GM23338 (cell line): ENCODE measurements at regions not wholly inside any gene's neighbourhood (a gene's known extent, or its start where the extent isn't known, plus 50 kb on each side); places are given as distances from the start of the nearest gene placed in this dataset.

Source experiments
- ATAC-seq: fragments of 200-7000 bp; cut with Tn5 transposase; 3 replicates; pipeline ENCODE4 v1.9.1; 2020
- DNase-seq: peaks from one replicate; pipeline ENCODE4 v3.0.0-alpha.2; 2015; ENCODE audit warnings: low spot score
- H2AFZ ChIP-seq: fragments of 200-600 bp; sonication (generic); 2 replicates; pipeline ENCODE4 v1.8.0; 2016; ENCODE audit warnings: antibody characterized with exemption, mild to moderate bottlenecking, moderate library complexity
- H3F3A ChIP-seq: fragments of 200-600 bp; sonication (generic); replicated peaks from 2 replicates; pipeline ENCODE4 v1.8.0; 2017; ENCODE audit warnings: antibody characterized with exemption, mixed run types, low read depth
- H3K27ac ChIP-seq: fragments of 200-600 bp; sonication (generic); 2 replicates; pipeline ENCODE4 v1.6.1; 2016; ENCODE audit warnings: low read depth
- H3K27me3 ChIP-seq: fragments of 200-600 bp; sonication (generic); 2 replicates; pipeline ENCODE4 v1.8.0; 2016; ENCODE audit warnings: mild to moderate bottlenecking, mixed run types, moderate library complexity; ENCODE audit not compliant: insufficient read depth
- H3K36me3 ChIP-seq: fragments of 200-600 bp; sonication (generic); 2 replicates; pipeline ENCODE4 v1.8.0; 2016; ENCODE audit warnings: mild to moderate bottlenecking; ENCODE audit not compliant: insufficient read depth
- H3K4me1 ChIP-seq: fragments of 200-600 bp; sonication (generic); 2 replicates; pipeline ENCODE4 v1.8.0; 2016; ENCODE audit warnings: mild to moderate bottlenecking, moderate library complexity; ENCODE audit not compliant: insufficient read depth
- H3K4me2 ChIP-seq: fragments of 200-600 bp; sonication (generic); 2 replicates; pipeline ENCODE4 v1.7.1; 2017; ENCODE audit warnings: mixed run types
- H3K4me3 ChIP-seq: fragments of 200-600 bp; sonication (generic); 2 replicates; pipeline ENCODE4 v1.6.1; 2016; ENCODE audit warnings: mixed run types
- H3K79me2 ChIP-seq: fragments of 200-600 bp; sonication (generic); replicated peaks from 2 replicates; pipeline ENCODE4 v1.8.0; 2017; ENCODE audit warnings: mild to moderate bottlenecking; ENCODE audit not compliant: insufficient read depth
- H3K9me2 ChIP-seq: fragments of 200-600 bp; sonication (generic); 2 replicates; pipeline ENCODE4 v1.8.0; 2017; ENCODE audit not compliant: insufficient read depth
- H4K20me1 ChIP-seq: fragments of 200-600 bp; sonication (generic); replicated peaks from 2 replicates; pipeline ENCODE4 v1.8.0; 2017; ENCODE audit warnings: mild to moderate bottlenecking; ENCODE audit not compliant: insufficient read depth
- H3K27ac Mint-ChIP-seq: 2 replicates; pipeline ENCODE4 v1.8.0; 2020; ENCODE audit warnings: inconsistent platforms, mild to moderate bottlenecking, moderate library complexity, mixed read lengths
- H3K27me3 Mint-ChIP-seq: 3 replicates; pipeline ENCODE4 v1.8.0; 2022; ENCODE audit warnings: low read depth, mild to moderate bottlenecking, moderate library complexity, mixed read lengths, inconsistent platforms; ENCODE audit not compliant: insufficient read depth, poor library complexity
- H3K36me3 Mint-ChIP-seq: 3 replicates; pipeline ENCODE4 v1.8.0; 2021; ENCODE audit warnings: low read depth, mild to moderate bottlenecking, inconsistent platforms, moderate library complexity, mixed read lengths
- H3K4me1 Mint-ChIP-seq: 3 replicates; pipeline ENCODE4 v1.8.0; 2020; ENCODE audit warnings: mild to moderate bottlenecking, inconsistent platforms, mixed read lengths
- H3K4me3 Mint-ChIP-seq: 3 replicates; pipeline ENCODE4 v1.8.0; 2021; ENCODE audit warnings: moderate library complexity, mild to moderate bottlenecking, inconsistent platforms, mixed read lengths
- H3K9me3 Mint-ChIP-seq: 3 replicates; pipeline ENCODE4 v1.8.0; 2020; ENCODE audit warnings: moderate library complexity, mild to moderate bottlenecking, inconsistent platforms, mixed read lengths
- CREB1 ChIP-seq: fragments of 250-450 bp; sonication (Bioruptor Pico); IDR thresholded peaks from 2 replicates; pipeline ENCODE4 v1.5.0; 2020; ENCODE audit warnings: low read depth, mild to moderate bottlenecking, moderate library complexity
- EZH2 ChIP-seq: fragments of 200-600 bp; sonication (generic); IDR thresholded peaks from one replicate; pipeline ENCODE4 v1.8.0; 2017; ENCODE audit warnings: antibody characterized with exemption, mild to moderate bottlenecking, low read depth; ENCODE audit not compliant: unreplicated experiment
- EZH2phosphoT487 ChIP-seq: fragments of 200-600 bp; sonication (generic); IDR thresholded peaks from one replicate; pipeline ENCODE4 v1.8.1; 2018; ENCODE audit warnings: antibody characterized with exemption; ENCODE audit not compliant: unreplicated experiment
- JUNB ChIP-seq: IDR thresholded peaks from one replicate; pipeline ENCODE4 v1.6.1; 2016; ENCODE audit warnings: antibody characterized with exemption; ENCODE audit not compliant: unreplicated experiment
- NANOG ChIP-seq: IDR thresholded peaks from 2 replicates; pipeline ENCODE4 v1.6.1; 2016; ENCODE audit warnings: antibody characterized with exemption, borderline replicate concordance
- POLR2AphosphoS5 ChIP-seq: IDR thresholded peaks from 2 replicates; pipeline ENCODE4 v1.6.1; 2016; ENCODE audit warnings: antibody characterized with exemption, low read depth
- STAT1 ChIP-seq: IDR thresholded peaks from one replicate; pipeline ENCODE4 v1.6.1; 2016; ENCODE audit warnings: antibody characterized with exemption; ENCODE audit not compliant: unreplicated experiment
- ZNF114 ChIP-seq: fragments of 250-450 bp; sonication (Bioruptor Pico); IDR thresholded peaks from 2 replicates; pipeline ENCODE4 v1.5.0; 2020; ENCODE audit warnings: mild to moderate bottlenecking, moderate library complexity
- ZNF331 ChIP-seq: fragments of 250-450 bp; sonication (Bioruptor Pico); IDR thresholded peaks from 2 replicates; pipeline ENCODE4 v1.5.0; 2020; ENCODE audit warnings: low read depth, mild to moderate bottlenecking, moderate library complexity
- ZNF462 ChIP-seq: fragments of 250-450 bp; sonication (Bioruptor Pico); IDR thresholded peaks from 2 replicates; pipeline ENCODE4 v1.5.0; 2020; ENCODE audit warnings: mild to moderate bottlenecking, moderate library complexity
- TF ChIP-seq, protein P1 (sequence below): IDR thresholded peaks from 2 replicates; pipeline ENCODE4 v1.6.1; 2016; ENCODE audit warnings: antibody characterized with exemption
- TF ChIP-seq, protein P2 (sequence below): IDR thresholded peaks from one replicate; pipeline ENCODE4 v1.6.1; 2018; ENCODE audit warnings: antibody characterized with exemption; ENCODE audit not compliant: unreplicated experiment
- TF ChIP-seq, protein P3 (sequence below), 2 experiments: fragments of 200-600 bp in 1 of 2; sonication (generic) in 1 of 2; conservative IDR thresholded peaks; 2 replicates each; pipeline versions ENCODE4 v1.5.1 to v1.6.1; 2016 to 2017; ENCODE audit warnings: antibody characterized with exemption in 2 of 2, low read depth in 2 of 2, mild to moderate bottlenecking in 2 of 2, moderate library complexity in 1 of 2

DNA sequence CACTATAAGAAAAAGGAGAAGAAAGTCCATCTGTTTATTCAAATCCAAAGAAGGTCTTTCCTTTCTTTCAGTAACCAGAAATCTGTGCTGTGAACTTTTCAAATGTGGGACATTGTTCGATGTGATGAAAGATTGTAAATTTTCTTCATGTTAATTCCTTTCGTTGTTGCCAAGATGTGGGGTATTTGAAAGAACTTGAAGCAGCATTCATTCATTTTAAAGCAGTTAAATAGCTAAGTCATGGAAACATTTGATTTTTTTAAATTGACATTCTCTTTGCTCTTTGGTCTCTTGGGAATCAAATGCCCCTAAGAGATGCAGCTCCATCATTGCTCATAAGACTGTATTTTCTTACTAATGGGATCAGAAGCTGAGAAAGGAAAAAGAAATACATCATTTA is 93.7 kb upstream of the EHBP1 start:
- no peak overlapping the region for H2AFZ ChIP-seq
- H3K27ac ChIP-seq = no peak overlapping the region
- no peak for ATAC-seq
- no peaks in the 10 kb centered on the region for H3K9me2 ChIP-seq
- no peak for DNase-seq
- TF ChIP-seq CREB1 = no peak
- no peak for TF ChIP-seq POLR2AphosphoS5
- no peak for TF ChIP-seq EZH2
- TF ChIP-seq, protein P1, sequence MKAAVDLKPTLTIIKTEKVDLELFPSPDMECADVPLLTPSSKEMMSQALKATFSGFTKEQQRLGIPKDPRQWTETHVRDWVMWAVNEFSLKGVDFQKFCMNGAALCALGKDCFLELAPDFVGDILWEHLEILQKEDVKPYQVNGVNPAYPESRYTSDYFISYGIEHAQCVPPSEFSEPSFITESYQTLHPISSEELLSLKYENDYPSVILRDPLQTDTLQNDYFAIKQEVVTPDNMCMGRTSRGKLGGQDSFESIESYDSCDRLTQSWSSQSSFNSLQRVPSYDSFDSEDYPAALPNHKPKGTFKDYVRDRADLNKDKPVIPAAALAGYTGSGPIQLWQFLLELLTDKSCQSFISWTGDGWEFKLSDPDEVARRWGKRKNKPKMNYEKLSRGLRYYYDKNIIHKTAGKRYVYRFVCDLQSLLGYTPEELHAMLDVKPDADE = no peak
- TF ChIP-seq, protein P2, sequence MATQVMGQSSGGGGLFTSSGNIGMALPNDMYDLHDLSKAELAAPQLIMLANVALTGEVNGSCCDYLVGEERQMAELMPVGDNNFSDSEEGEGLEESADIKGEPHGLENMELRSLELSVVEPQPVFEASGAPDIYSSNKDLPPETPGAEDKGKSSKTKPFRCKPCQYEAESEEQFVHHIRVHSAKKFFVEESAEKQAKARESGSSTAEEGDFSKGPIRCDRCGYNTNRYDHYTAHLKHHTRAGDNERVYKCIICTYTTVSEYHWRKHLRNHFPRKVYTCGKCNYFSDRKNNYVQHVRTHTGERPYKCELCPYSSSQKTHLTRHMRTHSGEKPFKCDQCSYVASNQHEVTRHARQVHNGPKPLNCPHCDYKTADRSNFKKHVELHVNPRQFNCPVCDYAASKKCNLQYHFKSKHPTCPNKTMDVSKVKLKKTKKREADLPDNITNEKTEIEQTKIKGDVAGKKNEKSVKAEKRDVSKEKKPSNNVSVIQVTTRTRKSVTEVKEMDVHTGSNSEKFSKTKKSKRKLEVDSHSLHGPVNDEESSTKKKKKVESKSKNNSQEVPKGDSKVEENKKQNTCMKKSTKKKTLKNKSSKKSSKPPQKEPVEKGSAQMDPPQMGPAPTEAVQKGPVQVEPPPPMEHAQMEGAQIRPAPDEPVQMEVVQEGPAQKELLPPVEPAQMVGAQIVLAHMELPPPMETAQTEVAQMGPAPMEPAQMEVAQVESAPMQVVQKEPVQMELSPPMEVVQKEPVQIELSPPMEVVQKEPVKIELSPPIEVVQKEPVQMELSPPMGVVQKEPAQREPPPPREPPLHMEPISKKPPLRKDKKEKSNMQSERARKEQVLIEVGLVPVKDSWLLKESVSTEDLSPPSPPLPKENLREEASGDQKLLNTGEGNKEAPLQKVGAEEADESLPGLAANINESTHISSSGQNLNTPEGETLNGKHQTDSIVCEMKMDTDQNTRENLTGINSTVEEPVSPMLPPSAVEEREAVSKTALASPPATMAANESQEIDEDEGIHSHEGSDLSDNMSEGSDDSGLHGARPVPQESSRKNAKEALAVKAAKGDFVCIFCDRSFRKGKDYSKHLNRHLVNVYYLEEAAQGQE = no peak
- TF ChIP-seq NANOG = no peak
- no peak for TF ChIP-seq ZNF462
- no peak for TF ChIP-seq EZH2phosphoT487
- no peak for TF ChIP-seq ZNF331 (CRISPR knock-in tag)
- no peak for TF ChIP-seq STAT1
- no peak for TF ChIP-seq ZNF114 (CRISPR knock-in tag)
- TF ChIP-seq, protein P3, sequence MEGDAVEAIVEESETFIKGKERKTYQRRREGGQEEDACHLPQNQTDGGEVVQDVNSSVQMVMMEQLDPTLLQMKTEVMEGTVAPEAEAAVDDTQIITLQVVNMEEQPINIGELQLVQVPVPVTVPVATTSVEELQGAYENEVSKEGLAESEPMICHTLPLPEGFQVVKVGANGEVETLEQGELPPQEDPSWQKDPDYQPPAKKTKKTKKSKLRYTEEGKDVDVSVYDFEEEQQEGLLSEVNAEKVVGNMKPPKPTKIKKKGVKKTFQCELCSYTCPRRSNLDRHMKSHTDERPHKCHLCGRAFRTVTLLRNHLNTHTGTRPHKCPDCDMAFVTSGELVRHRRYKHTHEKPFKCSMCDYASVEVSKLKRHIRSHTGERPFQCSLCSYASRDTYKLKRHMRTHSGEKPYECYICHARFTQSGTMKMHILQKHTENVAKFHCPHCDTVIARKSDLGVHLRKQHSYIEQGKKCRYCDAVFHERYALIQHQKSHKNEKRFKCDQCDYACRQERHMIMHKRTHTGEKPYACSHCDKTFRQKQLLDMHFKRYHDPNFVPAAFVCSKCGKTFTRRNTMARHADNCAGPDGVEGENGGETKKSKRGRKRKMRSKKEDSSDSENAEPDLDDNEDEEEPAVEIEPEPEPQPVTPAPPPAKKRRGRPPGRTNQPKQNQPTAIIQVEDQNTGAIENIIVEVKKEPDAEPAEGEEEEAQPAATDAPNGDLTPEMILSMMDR (conservative IDR thresholded peaks at IDR 0.05; ENCODE audit: low read depth in 2 of 2) = no peak
- no peak for TF ChIP-seq JUNB
- Mint-ChIP-seq H3K4me3 (no peak overlapping the region), H3K9me3 (peaks cover 8% of the 10 kb centered on the region), H3K36me3 (no peaks in the 10 kb centered on the region), H3K4me1 (peaks cover 4% of the 10 kb centered on the region; the same call in 2 of the 3 replicates), H3K27ac (no peak overlapping the region), H3K27me3 (no peaks in the 10 kb centered on the region)
- H4K20me1 ChIP-seq = no peaks in the 10 kb centered on the region
- 0 out of 2 replicates have a peak, but pooled peaks cover under 1% of the 10 kb centered on the region for H3K36me3 ChIP-seq
- no peaks in the 10 kb centered on the region for H3K4me1 ChIP-seq
- H3K27me3 ChIP-seq = no peaks in the 10 kb centered on the region
- H3K4me2 ChIP-seq = no peak overlapping the region
- H3K4me3 ChIP-seq = no peak overlapping the region
- no peaks in the 10 kb centered on the region for H3F3A ChIP-seq
- no peaks in the 10 kb centered on the region for H3K79me2 ChIP-seq
